ENCODE measurements at regions not wholly inside any gene's neighbourhood (a gene's known extent, or its start where the extent isn't known, plus 50 kb on each side); places are given as distances from the start of the nearest gene placed in this dataset.

DNA sequence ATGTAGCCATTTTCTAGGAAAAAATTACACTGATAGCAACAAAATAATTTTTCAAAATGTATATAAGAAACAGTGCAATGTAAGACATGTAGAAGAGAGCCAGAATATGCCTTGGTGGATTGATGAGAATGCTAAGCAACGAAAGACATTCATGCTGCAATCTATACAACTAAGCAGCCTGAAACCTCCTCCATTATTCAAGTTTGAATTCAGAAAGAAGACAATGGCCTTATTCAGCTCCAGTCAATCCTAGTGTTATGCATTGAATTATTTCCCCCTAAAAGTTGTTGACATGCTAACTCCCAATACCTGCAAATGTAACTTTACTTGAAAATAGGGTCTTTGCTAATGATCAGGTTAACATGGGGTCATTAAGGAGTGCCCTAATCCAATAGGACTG, 73.5 kb downstream of the BTG1 start:
- TF ChIP-seq POLR2A (IDR thresholded peaks at IDR 0.05), result no peak
- TF ChIP-seq, protein P1, sequence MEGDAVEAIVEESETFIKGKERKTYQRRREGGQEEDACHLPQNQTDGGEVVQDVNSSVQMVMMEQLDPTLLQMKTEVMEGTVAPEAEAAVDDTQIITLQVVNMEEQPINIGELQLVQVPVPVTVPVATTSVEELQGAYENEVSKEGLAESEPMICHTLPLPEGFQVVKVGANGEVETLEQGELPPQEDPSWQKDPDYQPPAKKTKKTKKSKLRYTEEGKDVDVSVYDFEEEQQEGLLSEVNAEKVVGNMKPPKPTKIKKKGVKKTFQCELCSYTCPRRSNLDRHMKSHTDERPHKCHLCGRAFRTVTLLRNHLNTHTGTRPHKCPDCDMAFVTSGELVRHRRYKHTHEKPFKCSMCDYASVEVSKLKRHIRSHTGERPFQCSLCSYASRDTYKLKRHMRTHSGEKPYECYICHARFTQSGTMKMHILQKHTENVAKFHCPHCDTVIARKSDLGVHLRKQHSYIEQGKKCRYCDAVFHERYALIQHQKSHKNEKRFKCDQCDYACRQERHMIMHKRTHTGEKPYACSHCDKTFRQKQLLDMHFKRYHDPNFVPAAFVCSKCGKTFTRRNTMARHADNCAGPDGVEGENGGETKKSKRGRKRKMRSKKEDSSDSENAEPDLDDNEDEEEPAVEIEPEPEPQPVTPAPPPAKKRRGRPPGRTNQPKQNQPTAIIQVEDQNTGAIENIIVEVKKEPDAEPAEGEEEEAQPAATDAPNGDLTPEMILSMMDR (IDR thresholded peaks at IDR 0.05 in 8 of 11, conservative IDR thresholded peaks at IDR 0.05 in 3 of 11), result no peak
- no peak for TF ChIP-seq POLR2AphosphoS5 (IDR thresholded peaks at IDR 0.05)
- peaks cover 0 to 49% (median 18%) of the 10 kb centered on the region in 6 donors for H3K4me1 ChIP-seq

DNA sequence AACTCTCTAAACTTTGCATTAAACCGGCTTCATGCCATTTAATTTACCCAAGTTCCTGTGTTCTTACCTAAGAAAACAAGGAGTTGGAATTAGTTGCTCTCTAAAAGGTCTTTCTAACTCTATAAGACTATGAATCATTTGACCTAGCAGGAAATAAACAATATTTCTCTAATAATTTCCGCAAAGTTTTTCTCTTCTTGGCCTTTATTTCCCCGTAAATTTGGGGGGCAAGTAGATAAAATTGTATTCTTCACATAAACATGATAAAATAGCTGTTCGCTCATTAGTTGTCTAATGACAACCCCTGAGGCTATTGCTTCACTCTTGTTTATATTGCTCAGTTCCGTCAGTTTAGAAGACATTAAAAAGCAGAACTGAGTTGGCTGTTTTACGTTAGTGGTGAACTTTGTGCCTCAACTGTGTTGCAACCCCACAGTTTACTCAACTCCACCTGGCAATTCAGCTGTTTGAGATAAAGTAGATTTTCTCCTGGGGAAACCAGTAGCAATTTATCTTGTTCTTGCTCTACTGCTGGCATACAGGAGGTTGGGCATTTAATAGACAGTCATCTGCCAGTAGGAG, 74.7 kb downstream of the BTG1 start:
- no peaks in the 10 kb centered on the region for H3K9me3 ChIP-seq
- no peaks in the 10 kb centered on the region for H3K36me3 ChIP-seq
- WGBS, 5 donors, result 47 to 83% (median 68%) methylated on average over 6 of the region's 6 CpGs
- H3K27ac ChIP-seq, result peak overlapping the region in 7 of 8 donors; percentile 41 to 90 (median 78)
- peak in 1 of 3 donors; percentile 78 for TF ChIP-seq POLR2AphosphoS5 (IDR thresholded peaks at IDR 0.05)
- TF ChIP-seq, protein P1 (IDR thresholded peaks at IDR 0.05 in 8 of 11, conservative IDR thresholded peaks at IDR 0.05 in 3 of 11), result no peak
- no peak for TF ChIP-seq POLR2A (IDR thresholded peaks at IDR 0.05)
- intact Hi-C loops (cut with DNase I; ENCODE audit: low total_unique reads), result no loop called here
- no peak for DNase-seq
- peak overlapping the region in 1 of 8 donors; percentile 48 for H3K4me3 ChIP-seq
- H3K4me1 ChIP-seq, result peaks cover 0 to 37% (median 10%) of the 10 kb centered on the region in 6 donors
- H3K27me3 ChIP-seq (replicated peaks in 1 of 7), result no peaks in the 10 kb centered on the region

More for the DNA sequence above, 73.5 kb downstream of the BTG1 start:
- no peaks in the 10 kb centered on the region for H3K27me3 ChIP-seq (replicated peaks in 1 of 7)
- H3K9me3 ChIP-seq, result no peaks in the 10 kb centered on the region
- peak overlapping the region in 2 of 8 donors; percentile 84 to 90 for H3K27ac ChIP-seq
- H3K4me3 ChIP-seq, result no peak overlapping the region
- no peaks in the 10 kb centered on the region for H3K36me3 ChIP-seq
- intact Hi-C loops (cut with DNase I; ENCODE audit: low total_unique reads), result no loop called here
- DNase-seq, result no peak
- WGBS, 5 donors, result 88 to 100% (median 96%) methylated on average over 1 of the region's 1 CpG

DNA sequence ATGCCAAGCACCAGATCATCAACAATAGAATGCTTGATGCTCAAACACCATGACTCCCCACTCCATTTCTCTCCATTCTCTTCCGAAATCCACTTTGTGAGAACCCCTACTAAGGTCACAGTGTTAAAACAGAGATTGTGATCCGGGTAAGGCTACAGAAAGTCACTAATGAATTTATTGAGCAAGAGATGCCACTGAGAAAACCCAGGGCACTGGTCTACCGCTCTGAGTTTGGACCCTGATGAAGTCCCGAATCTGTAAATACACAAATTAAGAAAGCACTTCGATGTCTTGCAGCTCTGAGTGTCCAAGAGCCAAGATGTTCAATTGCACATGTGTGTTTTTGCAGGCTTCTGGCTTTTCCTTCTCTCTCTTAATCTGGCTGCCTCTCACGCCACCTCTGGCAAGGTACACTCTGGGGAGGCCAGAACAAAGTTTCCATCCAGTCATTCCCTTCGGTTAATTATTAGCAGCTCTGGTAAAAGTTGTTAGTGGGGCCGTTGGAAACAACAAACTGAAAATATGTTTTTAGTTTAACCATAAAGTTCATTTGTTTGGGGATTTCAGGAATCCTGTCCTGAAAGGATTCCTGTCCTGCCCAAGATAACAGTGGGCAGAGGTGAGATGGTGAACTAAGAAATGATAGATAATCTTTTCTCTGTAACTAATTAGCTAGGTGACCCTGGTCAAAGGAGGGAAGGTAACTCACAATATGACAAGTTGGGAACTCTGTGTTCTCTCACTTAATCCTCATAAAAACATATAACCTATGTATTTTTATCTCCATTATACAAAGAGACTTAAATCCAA, 75.4 kb downstream of the BTG1 start:
- no peaks in the 10 kb centered on the region for H3K36me3 ChIP-seq
- 81 to 93% (median 86%) methylated on average over 8 of the region's 8 CpGs for WGBS, 5 donors
- H3K27me3 ChIP-seq (replicated peaks in 1 of 7), result no peaks in the 10 kb centered on the region
- TF ChIP-seq, protein P1 (IDR thresholded peaks at IDR 0.05 in 8 of 11, conservative IDR thresholded peaks at IDR 0.05 in 3 of 11), result no peak
- intact Hi-C loops (cut with DNase I; ENCODE audit: low total_unique reads), result no loop called here
- no peaks in the 10 kb centered on the region for H3K9me3 ChIP-seq
- no peak for DNase-seq
- peak overlapping the region in 1 of 8 donors; percentile 48 for H3K4me3 ChIP-seq
- H3K4me1 ChIP-seq, result peaks cover 0 to 34% (median 5%) of the 10 kb centered on the region in 6 donors
- peak overlapping the region in 7 of 8 donors; percentile 41 to 90 (median 78) for H3K27ac ChIP-seq

DNA sequence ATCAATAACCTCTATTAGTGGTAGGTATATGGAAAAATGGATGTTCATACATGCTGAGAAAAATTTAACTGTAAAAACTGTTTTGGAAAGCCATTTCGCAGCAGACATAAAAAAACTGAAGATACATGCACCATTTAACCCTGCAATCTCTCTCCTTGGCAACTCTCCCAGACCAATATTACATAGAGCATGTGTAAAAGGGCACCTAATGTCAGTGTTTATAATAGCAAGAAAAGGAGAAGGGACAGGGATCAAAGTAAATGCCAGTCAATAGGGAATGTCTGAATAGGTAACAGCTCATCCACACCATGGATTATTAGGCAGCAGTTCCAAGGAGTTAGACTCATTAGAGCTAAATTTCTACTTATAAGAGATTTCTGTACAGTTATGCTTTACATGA, 77.2 kb downstream of the BTG1 start:
- intact Hi-C loops (cut with DNase I; ENCODE audit: low total_unique reads), result no loop called here
- no peak overlapping the region for H3K4me3 ChIP-seq
- no peaks in the 10 kb centered on the region for H3K36me3 ChIP-seq
- H3K4me1 ChIP-seq, result peaks cover 0 to 39% (median 7%) of the 10 kb centered on the region in 6 donors
- 67 to 93% (median 74%) methylated on average over 1 of the region's 1 CpG for WGBS, 5 donors
- H3K27ac ChIP-seq, result peak overlapping the region in 1 of 8 donors; percentile 90
- no peak for DNase-seq
- no peaks in the 10 kb centered on the region for H3K27me3 ChIP-seq (replicated peaks in 1 of 7)
- TF ChIP-seq POLR2A (IDR thresholded peaks at IDR 0.05) (no peak), POLR2AphosphoS5 (IDR thresholded peaks at IDR 0.05) (no peak)
- TF ChIP-seq, protein P1 (IDR thresholded peaks at IDR 0.05 in 8 of 11, conservative IDR thresholded peaks at IDR 0.05 in 3 of 11), result no peak
- no peaks in the 10 kb centered on the region for H3K9me3 ChIP-seq
